Hematopoietic multipotent progenitor cell (in vitro differentiated cells): ENCODE measurements at regions not wholly inside any gene's neighbourhood (a gene's known extent, or its start where the extent isn't known, plus 50 kb on each side); places are given as distances from the start of the nearest gene placed in this dataset.

Source experiments
- DNase-seq, 3 donors: peaks; one replicate each; pipeline ENCODE4 v3.0.0-alpha.2; 2011 to 2015; ENCODE audit warnings: low read depth in 2 of 3, low spot score in 2 of 3

- no peak for DNase-seq
Observed at GRCh38 chr20:46811224-46812084, 83.2 kb upstream of the EYA2 start.

- DNase-seq: no peak
Observed at GRCh38 chr20:46814366-46815232, 80.0 kb upstream of the EYA2 start.

- no peak for DNase-seq
Observed at GRCh38 chr20:46816097-46816496, 78.5 kb upstream of the EYA2 start.

GRCh38 chr20:46816886-46817638, 77.6 kb upstream of the EYA2 start:
- no peak for DNase-seq

- DNase-seq: no peak
Observed at GRCh38 chr20:46820682-46821081, 74.0 kb upstream of the EYA2 start.

GRCh38 chr20:46823271-46823751, 71.3 kb upstream of the EYA2 start:
- DNase-seq: no peak

- no peak for DNase-seq
Observed at GRCh38 chr20:46823753-46824152, 70.9 kb upstream of the EYA2 start.

GRCh38 chr20:46826343-46826984, 68.2 kb upstream of the EYA2 start:
- no peak for DNase-seq

GRCh38 chr20:46827718-46828458, 66.8 kb upstream of the EYA2 start:
- DNase-seq: no peak

GRCh38 chr20:46828471-46828870, 66.2 kb upstream of the EYA2 start:
- DNase-seq: no peak

- no peak for DNase-seq
Observed at GRCh38 chr20:46830886-46831632, 63.6 kb upstream of the EYA2 start.

GRCh38 chr20:46831633-46832011, 63.0 kb upstream of the EYA2 start:
- DNase-seq: no peak

- DNase-seq: no peak
Observed at GRCh38 chr20:46832555-46832954, 62.1 kb upstream of the EYA2 start.

GRCh38 chr20:46833360-46833759, 61.3 kb upstream of the EYA2 start:
- DNase-seq: no peak

- DNase-seq: no peak
Observed at GRCh38 chr20:46835418-46835817, 59.2 kb upstream of the EYA2 start.

- no peak for DNase-seq
Observed at GRCh38 chr20:46837083-46837482, 57.6 kb upstream of the EYA2 start.

- no peak for DNase-seq
Observed at GRCh38 chr20:46838011-46838410, 56.6 kb upstream of the EYA2 start.

- DNase-seq: no peak
Observed at GRCh38 chr20:46840054-46840729, 54.5 kb upstream of the EYA2 start.
